Inferior parietal cortex (tissue), 1 donor: ENCODE measurements at regions not wholly inside any gene's neighbourhood (a gene's known extent, or its start where the extent isn't known, plus 50 kb on each side); places are given as distances from the start of the nearest gene placed in this dataset.

Experiments
- DNase-seq: peaks from one replicate; pipeline ENCODE4 v3.0.0-alpha.2; 2016; ENCODE audit errors: extremely low spot score

DNA sequence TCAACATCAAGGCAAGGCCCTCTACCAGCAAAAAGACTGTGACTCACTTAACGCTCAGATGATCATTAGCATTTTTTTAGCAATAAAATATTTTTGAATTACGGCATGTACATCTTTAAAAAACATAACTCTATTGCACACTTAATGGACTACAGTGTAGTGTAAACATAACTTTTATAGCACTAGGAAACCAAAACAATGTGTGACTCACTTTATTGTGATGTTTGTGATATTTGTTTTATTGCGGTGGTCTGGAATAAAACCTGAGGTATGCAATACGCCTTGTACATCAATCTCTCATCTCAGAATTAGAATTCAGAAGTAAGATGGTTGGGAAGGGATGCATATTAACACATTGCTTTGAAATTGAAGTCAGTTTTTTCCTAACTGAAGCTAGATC is 106.9 kb upstream of the PTCH1 start:
- DNase-seq = no peak

DNA sequence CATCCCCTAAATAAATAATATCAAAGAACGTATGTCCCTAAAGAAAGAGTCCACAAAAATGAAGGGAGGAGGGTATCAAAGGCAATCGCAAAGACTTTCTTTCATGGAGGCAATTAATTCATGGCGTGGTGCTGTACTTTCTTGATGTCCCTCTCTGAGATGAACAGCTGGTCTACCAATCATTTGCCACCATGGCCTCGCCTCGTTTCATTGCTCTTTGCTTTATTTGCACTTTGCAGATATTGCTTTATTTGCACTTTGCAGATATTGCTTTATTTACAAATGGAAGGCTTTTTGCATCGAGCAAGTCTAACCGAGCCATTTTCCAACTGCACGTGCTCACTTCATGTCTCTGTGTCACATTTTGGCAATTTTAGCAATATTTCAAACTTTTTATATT is 104.0 kb upstream of the PTCH1 start:
- no peak for DNase-seq

DNA sequence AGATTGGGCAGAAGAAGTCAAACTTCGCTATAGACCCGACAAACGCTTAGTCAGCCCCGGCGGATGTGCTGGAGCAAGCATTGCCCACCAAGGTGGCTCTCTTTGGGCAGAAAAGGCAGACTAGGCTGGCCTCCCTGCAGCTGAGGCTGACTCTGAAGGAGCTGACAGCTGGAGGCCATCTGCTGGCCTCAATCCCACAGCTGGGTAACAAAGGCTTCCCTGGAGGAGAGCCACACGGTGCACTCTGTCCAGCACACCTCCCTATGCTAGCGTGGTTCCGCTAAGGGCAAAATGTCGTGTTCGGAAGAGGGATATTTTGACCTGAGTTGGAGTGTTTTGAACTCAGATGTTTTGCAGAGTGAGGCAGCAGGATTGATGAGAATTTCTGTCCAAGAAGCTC is 103.5 kb upstream of the PTCH1 start:
- no peak for DNase-seq

GRCh38 chr9:95615246-95615645 is 98.5 kb upstream of the PTCH1 start:
- DNase-seq = no peak

- DNase-seq = no peak
These were observed 96.9 kb upstream of the PTCH1 start for GRCh38 chr9:95613670-95614069.

- DNase-seq = no peak
These were observed 94.6 kb upstream of the PTCH1 start for GRCh38 chr9:95611354-95611753.

- DNase-seq = no peak
These were observed 93.4 kb upstream of the PTCH1 start for GRCh38 chr9:95610006-95610785.

DNA sequence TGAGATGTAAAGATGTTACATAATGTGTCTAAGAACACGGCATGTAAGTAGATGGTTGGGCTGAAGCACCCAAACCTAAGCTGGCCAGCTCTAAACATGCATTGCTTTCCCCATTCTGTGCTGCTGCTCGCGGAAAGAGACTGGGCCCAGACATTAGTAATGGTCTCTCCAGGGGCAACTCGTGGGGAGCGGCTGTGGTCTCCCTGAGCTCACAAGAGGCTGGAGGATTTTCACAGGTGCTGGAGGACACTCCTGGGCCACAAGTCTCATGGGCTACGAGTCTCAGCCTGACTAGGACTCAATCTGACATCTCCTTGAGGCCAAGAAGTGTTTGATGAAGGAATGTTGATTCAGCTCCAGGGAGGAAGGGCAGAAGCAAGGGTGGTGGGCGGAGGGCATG is 92.7 kb upstream of the PTCH1 start:
- DNase-seq = no peak

- DNase-seq = no peak
These were observed 91.6 kb upstream of the PTCH1 start for GRCh38 chr9:95608341-95608740.

DNA sequence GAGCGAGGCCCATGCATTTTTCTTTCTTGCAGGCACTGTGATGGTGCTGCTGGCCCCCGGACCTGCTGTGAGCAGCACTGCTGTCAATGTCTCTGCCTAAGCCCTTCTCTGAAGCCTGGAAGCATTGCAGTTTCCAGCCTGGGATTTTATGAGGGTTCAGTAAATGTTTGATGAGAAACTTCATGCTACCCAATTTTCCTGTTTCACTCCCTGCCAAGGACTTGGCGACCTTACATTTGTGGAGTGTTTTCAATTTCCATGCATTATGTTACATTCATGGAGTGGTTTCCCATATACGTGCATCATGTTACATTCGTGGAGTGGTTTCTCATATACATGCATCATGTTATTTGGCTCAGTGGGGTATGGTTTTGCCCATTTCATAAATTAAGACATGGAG is 90.7 kb upstream of the PTCH1 start:
- no peak for DNase-seq

DNA sequence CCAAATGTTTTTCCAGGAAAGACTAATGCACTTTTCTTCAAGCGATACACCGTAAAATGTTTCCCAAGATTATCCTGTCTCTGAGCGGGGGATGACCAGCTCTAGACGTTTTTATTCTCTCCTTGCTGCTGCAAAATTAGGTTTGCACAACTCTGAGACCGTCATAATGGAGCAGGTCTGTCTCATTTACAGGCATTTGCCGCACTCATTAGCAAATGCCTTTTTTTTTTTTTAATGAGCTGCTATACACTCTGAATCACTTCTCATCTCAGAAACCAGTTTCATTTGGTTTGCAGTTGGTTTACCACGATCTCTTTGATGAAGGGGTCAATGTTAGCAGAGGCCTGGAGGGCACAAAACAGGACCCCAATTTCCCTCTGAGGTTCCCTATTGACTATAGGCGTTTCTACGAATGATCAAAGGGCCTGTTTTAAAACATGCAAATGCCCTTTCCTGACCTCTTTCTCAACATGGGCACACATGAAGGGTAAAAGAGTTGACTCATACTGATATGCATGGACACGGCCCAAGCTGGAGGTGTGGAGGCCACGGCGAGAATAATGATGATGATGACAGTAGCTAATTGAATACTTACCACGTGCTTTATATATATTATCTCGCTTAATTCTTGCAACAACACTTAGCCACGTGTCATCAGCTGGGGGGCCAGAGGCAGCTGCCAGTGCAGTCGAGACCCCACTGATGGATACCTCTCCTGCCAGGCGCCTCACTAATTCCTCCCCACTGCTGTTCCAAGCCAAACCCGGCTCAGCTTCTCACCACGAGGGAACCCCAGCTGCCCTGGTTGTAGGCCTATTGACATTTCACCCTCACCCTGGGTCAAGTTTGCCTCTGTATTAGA is 89.9 kb upstream of the PTCH1 start:
- no peak for DNase-seq

- no peak for DNase-seq
These were observed 89.2 kb upstream of the PTCH1 start for GRCh38 chr9:95605816-95606488.

GRCh38 chr9:95605101-95605500 is 88.3 kb upstream of the PTCH1 start:
- DNase-seq = no peak

GRCh38 chr9:95598236-95598635 is 81.5 kb upstream of the PTCH1 start:
- no peak for DNase-seq

- DNase-seq = no peak
These were observed 79.0 kb upstream of the PTCH1 start for GRCh38 chr9:95595721-95596295.

GRCh38 chr9:95592931-95593330 is 76.2 kb upstream of the PTCH1 start:
- no peak for DNase-seq

DNA sequence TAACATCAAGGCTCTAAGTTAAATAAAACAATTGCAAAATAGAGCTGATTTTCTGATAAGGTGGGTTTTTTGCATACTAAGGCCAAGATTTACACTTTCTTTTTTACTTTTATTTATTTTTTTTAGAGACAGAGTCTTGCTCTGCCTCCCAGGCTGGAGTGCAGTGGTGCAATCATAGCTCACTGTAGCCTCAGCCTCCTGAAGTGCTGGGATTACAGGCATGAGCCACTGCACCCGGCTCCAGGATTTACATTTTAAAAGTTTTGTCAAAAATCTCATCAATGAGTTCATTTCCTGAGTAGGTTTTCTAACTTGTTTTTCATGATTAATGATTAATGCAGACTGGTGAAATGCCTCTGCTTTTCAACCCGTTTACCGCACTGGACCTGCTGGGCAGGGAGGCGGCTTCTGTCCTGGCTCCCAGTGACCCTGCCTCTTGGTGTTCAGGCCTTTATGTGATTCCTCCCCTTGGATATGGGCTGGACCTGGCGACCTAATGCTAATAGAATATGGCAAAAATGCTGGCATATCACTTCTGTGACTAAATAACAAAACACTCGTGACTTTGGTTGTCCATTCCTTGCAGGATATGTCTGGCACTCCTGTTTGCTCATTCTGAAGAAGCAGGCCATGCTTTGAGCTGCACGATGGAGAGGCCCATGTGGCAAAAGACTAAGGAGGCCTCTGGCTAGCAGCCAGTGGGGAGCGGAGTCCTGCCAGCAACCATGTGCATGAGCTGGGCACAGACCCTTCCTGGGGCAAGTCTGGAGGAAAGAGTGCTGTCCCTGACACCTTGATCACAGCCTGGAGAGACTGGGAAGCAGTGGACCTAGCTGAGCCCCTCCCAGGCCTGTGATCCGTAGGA is 72.2 kb upstream of the PTCH1 start:
- no peak for DNase-seq

GRCh38 chr9:95587021-95587964 is 70.5 kb upstream of the PTCH1 start:
- DNase-seq = no peak

DNA sequence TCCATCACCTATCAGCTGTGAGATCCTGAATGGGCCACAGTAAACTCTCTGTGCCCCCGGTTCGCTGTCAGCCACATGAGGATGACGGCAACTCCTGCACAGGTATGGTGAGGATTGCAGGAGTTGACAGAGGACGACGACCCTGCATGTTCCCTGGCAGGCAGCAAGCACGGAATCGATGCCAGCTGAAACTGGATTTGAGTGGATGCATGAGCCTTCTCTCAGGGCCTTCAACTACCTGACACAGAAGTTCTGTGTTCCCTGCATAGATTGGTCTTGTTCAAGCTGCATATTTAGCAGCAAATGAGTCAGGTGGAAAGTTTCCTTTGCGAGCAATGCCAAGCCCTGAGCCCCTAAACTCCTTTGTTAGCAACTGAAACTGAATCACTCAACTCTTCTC is 69.6 kb upstream of the PTCH1 start:
- no peak for DNase-seq

DNA sequence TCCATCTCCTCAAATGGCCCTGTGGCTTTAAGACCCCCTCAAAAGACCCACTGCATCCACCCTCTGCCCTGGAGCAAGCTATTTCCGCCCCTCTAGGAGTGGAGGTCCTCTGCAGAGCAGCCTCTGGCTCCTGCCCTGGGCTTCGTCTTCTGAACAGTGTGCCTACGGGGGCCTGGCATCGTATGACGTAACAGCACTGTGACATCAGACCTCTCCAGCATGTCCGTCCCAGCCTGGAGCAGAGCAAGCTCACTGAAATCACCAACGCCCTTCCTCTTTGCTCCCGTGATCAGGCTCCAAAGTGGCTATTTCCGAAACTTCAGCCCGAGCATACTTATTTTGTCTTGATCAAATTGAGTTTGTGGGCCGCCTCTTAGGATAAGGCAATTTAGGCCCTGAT is 69.1 kb upstream of the PTCH1 start:
- no peak for DNase-seq
